Fibroblast of lung (primary cell): ENCODE measurements at regions not wholly inside any gene's neighbourhood (a gene's known extent, or its start where the extent isn't known, plus 50 kb on each side); places are given as distances from the start of the nearest gene placed in this dataset.

Experiments
- DNase-seq, 2 donors: peaks; one replicate each; pipeline versions ENCODE4 v3.0.0 to v3.0.0-alpha.2; 2010; ENCODE audit warnings: low read depth in 2 of 2
- H2AFZ ChIP-seq: 2 replicates; pipeline ENCODE4 v1.5.1; 2012; ENCODE audit warnings: low read length, control low read depth, inconsistent platforms
- H3K27ac ChIP-seq: 2 replicates; pipeline ENCODE4 v1.5.1; 2011; ENCODE audit warnings: low read length, control low read depth; ENCODE audit not compliant: insufficient read depth
- H3K27me3 ChIP-seq: 2 replicates; pipeline ENCODE4 v1.5.1; 2011; ENCODE audit warnings: mild to moderate bottlenecking, low read length; ENCODE audit not compliant: control insufficient read depth, insufficient read depth
- H3K36me3 ChIP-seq: 2 replicates; pipeline ENCODE4 v1.5.1; 2011; ENCODE audit warnings: low read length; ENCODE audit not compliant: control insufficient read depth, insufficient read depth
- H3K4me1 ChIP-seq: 2 replicates; pipeline ENCODE4 v1.5.1; 2011; ENCODE audit warnings: low read length; ENCODE audit not compliant: control insufficient read depth, insufficient read depth; ENCODE audit errors: extremely low read depth
- H3K4me2 ChIP-seq: 2 replicates; pipeline ENCODE4 v1.5.1; 2011; ENCODE audit warnings: low read length, control low read depth; ENCODE audit not compliant: insufficient read depth; ENCODE audit errors: extremely low read depth
- H3K4me3 ChIP-seq, 4 experiments: fragments of 200-600 bp in 1 of 4; sonication (generic) in 1 of 4; replicated peaks in 1 of 4; 2 replicates each; pipeline ENCODE4 v1.5.1; 2011 to 2016; ENCODE audit warnings: low read length in 4 of 4, low read depth in 3 of 4, mild to moderate bottlenecking in 3 of 4, control low read depth in 2 of 4, inconsistent platforms in 1 of 4, mixed read lengths in 1 of 4; ENCODE audit not compliant: insufficient read depth in 1 of 4; ENCODE audit errors: control extremely low read depth in 1 of 4
- H3K79me2 ChIP-seq: 2 replicates; pipeline ENCODE4 v1.5.1; 2012; ENCODE audit warnings: mild to moderate bottlenecking, low read length, inconsistent platforms; ENCODE audit not compliant: control insufficient read depth, insufficient read depth
- H3K9ac ChIP-seq: 2 replicates; pipeline ENCODE4 v1.5.1; 2011; ENCODE audit warnings: mild to moderate bottlenecking, low read length, control low read depth; ENCODE audit not compliant: insufficient read depth
- H3K9me3 ChIP-seq: 2 replicates; pipeline ENCODE4 v1.5.1; 2012; ENCODE audit warnings: low read depth, low read length; ENCODE audit not compliant: control insufficient read depth, insufficient read depth
- H4K20me1 ChIP-seq: 2 replicates; pipeline ENCODE4 v1.5.1; 2011; ENCODE audit warnings: low read length; ENCODE audit not compliant: control insufficient read depth, insufficient read depth; ENCODE audit errors: extremely low read depth
- EZH2 ChIP-seq: IDR thresholded peaks from 2 replicates; pipeline ENCODE4 v1.5.1; 2012; ENCODE audit warnings: low read length, control low read depth, mild to moderate bottlenecking; ENCODE audit errors: missing control alignments
- TF ChIP-seq, protein P1 (sequence below), 2 donors: IDR thresholded peaks in 1 of 2; conservative IDR thresholded peaks in 1 of 2; 1 replicate in 1 of 2; 2 replicates in 1 of 2; pipeline ENCODE4 v1.5.1; 2011 to 2012; ENCODE audit warnings: low read length in 2 of 2, control low read depth in 1 of 2, inconsistent platforms in 1 of 2, low read depth in 1 of 2, mild to moderate bottlenecking in 1 of 2

DNA sequence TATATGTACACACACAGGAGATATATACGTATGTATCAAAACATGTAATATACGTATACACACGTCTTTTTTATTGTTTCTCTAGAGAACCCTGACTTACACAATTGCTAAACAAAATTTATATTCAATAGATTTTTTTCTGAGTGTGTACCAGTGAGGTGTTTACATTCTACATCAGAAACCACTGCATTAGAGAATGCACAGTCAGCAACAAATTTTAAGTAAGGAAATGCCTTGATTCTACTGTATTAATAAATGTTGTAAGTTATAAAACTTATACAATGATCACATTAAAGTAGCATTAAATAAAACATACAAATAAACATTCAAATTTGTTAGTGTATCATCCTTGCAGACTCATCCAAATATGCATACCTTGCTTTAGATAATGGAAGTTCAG, 376.4 kb upstream of the FAM98A start:
- TF ChIP-seq EZH2 = no peak
- TF ChIP-seq, protein P1, sequence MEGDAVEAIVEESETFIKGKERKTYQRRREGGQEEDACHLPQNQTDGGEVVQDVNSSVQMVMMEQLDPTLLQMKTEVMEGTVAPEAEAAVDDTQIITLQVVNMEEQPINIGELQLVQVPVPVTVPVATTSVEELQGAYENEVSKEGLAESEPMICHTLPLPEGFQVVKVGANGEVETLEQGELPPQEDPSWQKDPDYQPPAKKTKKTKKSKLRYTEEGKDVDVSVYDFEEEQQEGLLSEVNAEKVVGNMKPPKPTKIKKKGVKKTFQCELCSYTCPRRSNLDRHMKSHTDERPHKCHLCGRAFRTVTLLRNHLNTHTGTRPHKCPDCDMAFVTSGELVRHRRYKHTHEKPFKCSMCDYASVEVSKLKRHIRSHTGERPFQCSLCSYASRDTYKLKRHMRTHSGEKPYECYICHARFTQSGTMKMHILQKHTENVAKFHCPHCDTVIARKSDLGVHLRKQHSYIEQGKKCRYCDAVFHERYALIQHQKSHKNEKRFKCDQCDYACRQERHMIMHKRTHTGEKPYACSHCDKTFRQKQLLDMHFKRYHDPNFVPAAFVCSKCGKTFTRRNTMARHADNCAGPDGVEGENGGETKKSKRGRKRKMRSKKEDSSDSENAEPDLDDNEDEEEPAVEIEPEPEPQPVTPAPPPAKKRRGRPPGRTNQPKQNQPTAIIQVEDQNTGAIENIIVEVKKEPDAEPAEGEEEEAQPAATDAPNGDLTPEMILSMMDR (conservative IDR thresholded peaks at IDR 0.05 in 1 of 2, IDR thresholded peaks at IDR 0.05 in 1 of 2; ENCODE audit: low read depth in 1 of 2, low read length in 2 of 2) = no peak

DNA sequence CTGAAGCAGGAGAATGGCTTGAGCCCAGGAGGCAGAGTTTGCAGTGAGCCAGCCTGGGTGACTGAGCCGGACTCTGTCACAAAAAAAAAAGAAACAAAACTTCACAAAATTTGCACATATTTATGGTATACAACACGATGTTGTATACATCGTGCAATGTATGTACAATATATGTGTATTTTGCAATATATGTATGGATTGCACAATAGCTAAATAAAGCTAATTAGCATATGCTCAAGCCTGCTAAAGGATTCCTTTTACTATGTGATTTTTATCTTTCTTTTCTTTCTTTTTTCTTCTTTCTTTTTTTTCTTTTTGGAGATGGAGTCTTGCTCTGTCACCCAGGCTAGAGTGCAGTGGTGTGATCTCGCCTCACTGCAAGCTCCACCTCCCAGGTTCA, 368.0 kb upstream of the FAM98A start:
- no peaks in the 10 kb centered on the region for H3K27me3 ChIP-seq

More for the DNA sequence above, 376.4 kb upstream of the FAM98A start:
- no peak for DNase-seq
- Histone ChIP-seq H2AFZ (no peak overlapping the region), H3K27ac (no peak overlapping the region), H3K4me3 (no peak overlapping the region), H3K79me2 (no peaks in the 10 kb centered on the region), H4K20me1 (no peaks in the 10 kb centered on the region), H3K36me3 (no peaks in the 10 kb centered on the region), H3K9ac (no peak overlapping the region), H3K4me1 (no peaks in the 10 kb centered on the region), H3K9me3 (no peaks in the 10 kb centered on the region), H3K4me2 (no peak overlapping the region), H3K27me3 (no peaks in the 10 kb centered on the region)

DNA sequence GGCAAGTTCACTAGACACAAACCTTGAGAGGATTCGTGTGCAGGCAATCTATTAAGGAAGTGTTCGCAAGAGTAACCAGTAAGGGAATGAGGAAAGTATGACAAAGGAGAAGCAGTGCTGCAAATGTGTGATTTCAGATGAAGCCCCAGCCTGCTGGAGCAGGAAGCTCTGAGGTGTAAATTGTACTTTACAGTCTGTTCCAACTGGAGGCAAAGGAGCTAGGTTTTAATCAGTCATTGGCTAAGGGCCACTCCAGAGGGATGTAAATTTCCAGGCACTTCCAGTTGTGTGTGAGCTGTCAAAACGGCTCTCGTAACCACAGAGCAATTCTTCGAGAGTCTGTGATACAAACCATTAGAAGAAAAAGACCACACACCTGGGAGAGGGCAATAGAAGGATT, 359.5 kb upstream of the FAM98A start:
- H3K9ac ChIP-seq = no peak overlapping the region
- no peak overlapping the region for H3K4me2 ChIP-seq
- H3K79me2 ChIP-seq = no peaks in the 10 kb centered on the region
- no peaks in the 10 kb centered on the region for H4K20me1 ChIP-seq
- H3K9me3 ChIP-seq = no peaks in the 10 kb centered on the region
- no peak overlapping the region for H3K4me3 ChIP-seq
- no peaks in the 10 kb centered on the region for H3K36me3 ChIP-seq
- DNase-seq = no peak
- no peak overlapping the region for H3K27ac ChIP-seq
- no peak overlapping the region for H2AFZ ChIP-seq
- no peaks in the 10 kb centered on the region for H3K27me3 ChIP-seq
- no peak for TF ChIP-seq EZH2
- TF ChIP-seq, protein P1 (conservative IDR thresholded peaks at IDR 0.05 in 1 of 2, IDR thresholded peaks at IDR 0.05 in 1 of 2; ENCODE audit: low read depth in 1 of 2, low read length in 2 of 2) = no peak
- H3K4me1 ChIP-seq = no peaks in the 10 kb centered on the region

More for the DNA sequence above, 368.0 kb upstream of the FAM98A start:
- Histone ChIP-seq H3K36me3 (no peaks in the 10 kb centered on the region), H3K4me2 (no peak overlapping the region), H4K20me1 (no peaks in the 10 kb centered on the region), H3K4me3 (no peak overlapping the region), H3K9ac (no peak overlapping the region), H2AFZ (no peak overlapping the region), H3K4me1 (no peaks in the 10 kb centered on the region), H3K79me2 (no peaks in the 10 kb centered on the region), H3K9me3 (no peaks in the 10 kb centered on the region), H3K27ac (no peak overlapping the region)
- no peak for DNase-seq
- TF ChIP-seq, protein P1 (conservative IDR thresholded peaks at IDR 0.05 in 1 of 2, IDR thresholded peaks at IDR 0.05 in 1 of 2; ENCODE audit: low read depth in 1 of 2, low read length in 2 of 2) = no peak
- TF ChIP-seq EZH2 = no peak
